Activated CD8-positive, alpha-beta T cell treated with anti-CD3 and anti-CD28 coated beads for 36 hours (primary cell): ENCODE measurements at regions not wholly inside any gene's neighbourhood (a gene's known extent, or its start where the extent isn't known, plus 50 kb on each side); places are given as distances from the start of the nearest gene placed in this dataset.

Experiments used
- ATAC-seq: fragments of 200-7000 bp; cut with Tn5 transposase; one replicate; pipeline ENCODE4 v1.10.0; 2021; ENCODE audit warnings: mild to moderate bottlenecking, moderate library complexity
- CTCF ChIA-PET: fragments of 350-600 bp; sonication (Branson Sonifier 250); formaldehyde crosslinking; loops from one replicate; lab custom pipeline; 2021; ENCODE audit warnings: antibody characterized with exemption; lab: Charles Lee
- POLR2A ChIA-PET: fragments of 350-600 bp; sonication (Branson Sonifier 250); formaldehyde crosslinking; loops from one replicate; lab custom pipeline; 2021; ENCODE audit warnings: antibody characterized with exemption; lab: Charles Lee
- DNase-seq: peaks from one replicate; pipeline ENCODE4 v3.0.0-alpha.2; 2020
- H3K27ac Mint-ChIP-seq: one replicate; pipeline ENCODE4 v1.8.0; 2021; ENCODE audit warnings: mild to moderate bottlenecking, mixed read lengths
- H3K27me3 Mint-ChIP-seq: one replicate; pipeline ENCODE4 v1.8.0; 2021; ENCODE audit warnings: mixed read lengths
- H3K36me3 Mint-ChIP-seq: one replicate; pipeline ENCODE4 v1.8.0; 2021; ENCODE audit warnings: low read depth, mixed read lengths
- H3K4me1 Mint-ChIP-seq: one replicate; pipeline ENCODE4 v1.8.0; 2021; ENCODE audit warnings: low read depth, mixed read lengths
- H3K4me3 Mint-ChIP-seq: one replicate; pipeline ENCODE4 v1.8.0; 2021; ENCODE audit warnings: mild to moderate bottlenecking, moderate library complexity, mixed read lengths
- H3K9me3 Mint-ChIP-seq: one replicate; pipeline ENCODE4 v1.8.0; 2021; ENCODE audit warnings: mixed read lengths
- CTCF ChIP-seq: fragments of 200-600 bp; IDR thresholded peaks from one replicate; pipeline ENCODE4 v1.8.0; 2022; ENCODE audit warnings: antibody characterized with exemption, mild to moderate bottlenecking
- intact Hi-C: fragments of 100-400 bp; cut with micrococcal nuclease; formaldehyde crosslinking; loops from one replicate; pipeline ENCODE4 v1.10.0; 2022

DNA sequence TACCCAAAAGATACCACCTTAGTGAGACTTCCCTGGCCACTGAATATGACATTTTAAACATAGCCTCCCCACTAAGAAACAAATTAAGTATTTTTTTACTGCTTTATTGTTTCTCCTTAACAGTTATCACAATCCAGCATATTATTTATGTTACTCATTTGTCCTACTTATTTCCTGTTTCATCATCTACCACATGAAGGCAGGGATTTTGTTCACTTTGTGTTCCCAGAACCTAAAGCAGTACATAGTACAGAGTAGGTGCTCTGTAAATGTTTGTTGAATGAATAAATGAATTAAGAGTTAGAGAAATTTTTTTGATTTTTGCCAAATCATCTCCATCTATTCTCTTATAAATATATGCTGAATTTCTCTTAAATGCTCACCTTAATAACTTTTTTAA is 318.4 kb upstream of the GIMD1 start:
- Mint-ChIP-seq H3K4me3 (no peak overlapping the region), H3K4me1 (no peaks in the 10 kb centered on the region), H3K9me3 (peaks cover 8% of the 10 kb centered on the region), H3K27me3 (no peaks in the 10 kb centered on the region), H3K27ac (no peak overlapping the region), H3K36me3 (no peaks in the 10 kb centered on the region)
- intact Hi-C loops: no loop called here
- no peak for TF ChIP-seq CTCF
- CTCF ChIA-PET: no interaction called here
- POLR2A ChIA-PET: no interaction called here
- ATAC-seq (no peak), DNase-seq (no peak)

- H3K27ac Mint-ChIP-seq: no peak overlapping the region
- CTCF ChIA-PET: no interaction called here
- ATAC-seq: no peak
- H3K4me3 Mint-ChIP-seq: no peak overlapping the region
- intact Hi-C loops: no loop called here
- no peaks in the 10 kb centered on the region for H3K4me1 Mint-ChIP-seq
- no peak for DNase-seq
- H3K36me3 Mint-ChIP-seq: no peaks in the 10 kb centered on the region
- H3K9me3 Mint-ChIP-seq: peaks cover 5% of the 10 kb centered on the region
- POLR2A ChIA-PET: no interaction called here
- no peaks in the 10 kb centered on the region for H3K27me3 Mint-ChIP-seq
- no peak for TF ChIP-seq CTCF
Measured at GRCh38 chr4:106681381-106681921, 312.9 kb upstream of the GIMD1 start.

- no peaks in the 10 kb centered on the region for H3K4me1 Mint-ChIP-seq
- intact Hi-C loops: no loop called here
- H3K36me3 Mint-ChIP-seq: no peaks in the 10 kb centered on the region
- CTCF ChIA-PET: no interaction called here
- ATAC-seq (no peak), DNase-seq (no peak)
- POLR2A ChIA-PET: no interaction called here
- peaks cover 3% of the 10 kb centered on the region for H3K9me3 Mint-ChIP-seq
- no peaks in the 10 kb centered on the region for H3K27me3 Mint-ChIP-seq
- H3K4me3 Mint-ChIP-seq: no peak overlapping the region
- no peak for TF ChIP-seq CTCF
- H3K27ac Mint-ChIP-seq: no peak overlapping the region
Measured at GRCh38 chr4:106679063-106679462, 310.5 kb upstream of the GIMD1 start.

GRCh38 chr4:106677213-106677612 is 308.6 kb upstream of the GIMD1 start:
- no peak for DNase-seq
- no peak for ATAC-seq
- Mint-ChIP-seq H3K27me3 (no peaks in the 10 kb centered on the region), H3K4me1 (no peaks in the 10 kb centered on the region), H3K9me3 (peaks cover 3% of the 10 kb centered on the region), H3K4me3 (no peak overlapping the region), H3K36me3 (no peaks in the 10 kb centered on the region), H3K27ac (no peak overlapping the region)
- intact Hi-C loops: no loop called here
- ChIA-PET POLR2A (no interaction called here), CTCF (no interaction called here)
- no peak for TF ChIP-seq CTCF

DNA sequence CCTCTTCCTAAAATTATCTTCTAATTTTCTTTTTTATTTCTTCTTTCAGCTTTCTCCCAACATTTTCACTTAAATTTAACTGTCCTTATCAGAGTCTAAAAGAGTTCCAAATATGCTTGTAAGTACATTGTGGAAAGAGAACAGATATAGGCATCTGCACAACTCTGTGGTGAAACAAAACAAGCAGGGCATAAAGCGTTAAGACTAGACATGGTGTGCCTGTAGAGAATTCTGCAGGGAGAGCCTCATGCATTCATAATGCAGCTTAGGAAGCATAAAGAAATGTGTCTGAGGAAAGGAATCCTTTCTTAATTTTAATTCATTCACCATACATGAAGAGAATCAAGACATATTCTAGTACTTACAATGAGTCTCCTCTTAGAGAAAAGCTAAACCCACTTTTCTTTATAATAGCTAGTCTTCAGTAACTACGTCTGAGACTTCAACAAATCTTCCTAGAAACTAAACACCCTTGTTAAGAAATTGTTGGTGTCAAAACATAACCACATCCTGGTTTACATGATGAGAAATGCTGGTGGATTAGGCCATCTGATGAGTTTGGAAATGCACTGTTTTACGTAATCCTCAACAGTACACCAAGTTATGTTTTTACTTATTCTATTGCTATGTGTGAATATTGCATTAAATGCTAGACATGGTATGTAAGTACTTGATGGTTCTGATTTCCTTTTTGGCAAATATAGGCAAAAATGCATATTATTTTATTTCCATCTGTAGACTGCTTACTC is 307.8 kb upstream of the GIMD1 start:
- POLR2A ChIA-PET: no interaction called here
- Mint-ChIP-seq H3K27ac (no peak overlapping the region), H3K4me3 (no peak overlapping the region), H3K4me1 (no peaks in the 10 kb centered on the region), H3K36me3 (no peaks in the 10 kb centered on the region), H3K9me3 (peaks cover 3% of the 10 kb centered on the region), H3K27me3 (no peaks in the 10 kb centered on the region)
- intact Hi-C loops: no loop called here
- ATAC-seq (no peak), DNase-seq (no peak)
- CTCF ChIA-PET: no interaction called here
- TF ChIP-seq CTCF: no peak
